HL-60 (cell line): ENCODE measurements at regions not wholly inside any gene's neighbourhood (a gene's known extent, or its start where the extent isn't known, plus 50 kb on each side); places are given as distances from the start of the nearest gene placed in this dataset.

ENCODE experiments used
- CTCF ChIP-seq: IDR thresholded peaks from one replicate; pipeline ENCODE4 v1.5.1; 2011; ENCODE audit warnings: low read length, control low read depth, inconsistent platforms; ENCODE audit not compliant: insufficient read depth
- GABPA ChIP-seq: IDR thresholded peaks from 2 replicates; pipeline ENCODE4 v1.6.1; 2012; ENCODE audit warnings: low read depth
- POLR2AphosphoS5 ChIP-seq: IDR thresholded peaks from 2 replicates; pipeline ENCODE4 v1.6.1; 2012; ENCODE audit warnings: low read depth
- SPI1 ChIP-seq: IDR thresholded peaks from 2 replicates; pipeline ENCODE4 v1.6.1; 2012; ENCODE audit warnings: low read depth, mild to moderate bottlenecking, borderline replicate concordance

GRCh38 chr21:17295997-17296396 is 216.8 kb upstream of the CXADR start:
- TF ChIP-seq POLR2AphosphoS5 (no peak), CTCF (no peak), SPI1 (no peak), GABPA (no peak)
